Erythroblast (primary cell): ENCODE measurements at regions not wholly inside any gene's neighbourhood (a gene's known extent, or its start where the extent isn't known, plus 50 kb on each side); places are given as distances from the start of the nearest gene placed in this dataset.

Source experiments
- GATA1 ChIP-seq: IDR thresholded peaks from 2 replicates; pipeline ENCODE4 v1.6.1; 2011; ENCODE audit warnings: low read depth, mild to moderate bottlenecking, control low read depth, low read length, moderate library complexity
- POLR2A ChIP-seq: IDR thresholded peaks from 2 replicates; pipeline ENCODE4 v1.6.1; 2011; ENCODE audit warnings: mild to moderate bottlenecking, low read length

GRCh38 chr14:38662781-38663180 is 406.9 kb upstream of the CLEC14A start:
- TF ChIP-seq POLR2A (no peak), GATA1 (no peak)
